RWPE1 (cell line): ENCODE measurements at regions not wholly inside any gene's neighbourhood (a gene's known extent, or its start where the extent isn't known, plus 50 kb on each side); places are given as distances from the start of the nearest gene placed in this dataset.

ENCODE experiments used
- CTCF ChIA-PET: fragments of 350-600 bp; sonication (Branson Sonifier 250); formaldehyde crosslinking; extraction: SDS; loops from one replicate; lab custom pipeline; 2021; lab: Yijun Ruan, JAX
- POLR2A ChIA-PET: fragments of 400-600 bp; formaldehyde crosslinking; extraction: SDS; loops from one replicate; lab custom pipeline; 2020; ENCODE audit warnings: antibody characterized with exemption; ENCODE audit not compliant: low non-redundant PET; lab: Yijun Ruan, JAX
- DNase-seq: peaks from one replicate; pipeline ENCODE4 v3.0.0; 2012; ENCODE audit warnings: low spot score
- H3K27ac ChIP-seq: fragments of 450-650 bp; 2 replicates; pipeline ENCODE4 v1.5.1; 2017
- TF ChIP-seq, protein P1 (sequence below): fragments of 450-650 bp; conservative IDR thresholded peaks from 2 replicates; pipeline ENCODE4 v1.5.1; 2017; ENCODE audit warnings: low read depth, mild to moderate bottlenecking

DNA sequence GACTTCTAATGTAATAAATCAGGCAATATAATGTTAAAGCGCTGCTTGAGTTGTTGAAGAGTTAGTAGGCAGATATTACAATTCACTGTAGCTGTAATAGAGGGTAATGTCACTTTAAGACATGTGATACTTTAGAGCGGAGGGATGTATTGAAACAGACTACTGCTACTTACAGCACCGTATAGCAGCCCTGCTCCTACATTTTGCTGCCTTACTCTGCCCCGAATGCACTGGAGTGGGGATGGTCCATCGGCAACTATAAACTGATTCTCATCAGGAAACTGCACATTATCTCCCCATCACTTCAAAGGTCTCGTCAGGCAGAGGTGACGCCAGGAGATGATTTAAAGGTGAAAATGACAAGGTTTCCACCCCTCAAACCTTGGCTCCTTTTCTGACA is 349.7 kb upstream of the SUCLG2 start:
- POLR2A ChIA-PET: no interaction called here
- H3K27ac ChIP-seq: no peak overlapping the region
- CTCF ChIA-PET: no interaction called here
- TF ChIP-seq, protein P1, sequence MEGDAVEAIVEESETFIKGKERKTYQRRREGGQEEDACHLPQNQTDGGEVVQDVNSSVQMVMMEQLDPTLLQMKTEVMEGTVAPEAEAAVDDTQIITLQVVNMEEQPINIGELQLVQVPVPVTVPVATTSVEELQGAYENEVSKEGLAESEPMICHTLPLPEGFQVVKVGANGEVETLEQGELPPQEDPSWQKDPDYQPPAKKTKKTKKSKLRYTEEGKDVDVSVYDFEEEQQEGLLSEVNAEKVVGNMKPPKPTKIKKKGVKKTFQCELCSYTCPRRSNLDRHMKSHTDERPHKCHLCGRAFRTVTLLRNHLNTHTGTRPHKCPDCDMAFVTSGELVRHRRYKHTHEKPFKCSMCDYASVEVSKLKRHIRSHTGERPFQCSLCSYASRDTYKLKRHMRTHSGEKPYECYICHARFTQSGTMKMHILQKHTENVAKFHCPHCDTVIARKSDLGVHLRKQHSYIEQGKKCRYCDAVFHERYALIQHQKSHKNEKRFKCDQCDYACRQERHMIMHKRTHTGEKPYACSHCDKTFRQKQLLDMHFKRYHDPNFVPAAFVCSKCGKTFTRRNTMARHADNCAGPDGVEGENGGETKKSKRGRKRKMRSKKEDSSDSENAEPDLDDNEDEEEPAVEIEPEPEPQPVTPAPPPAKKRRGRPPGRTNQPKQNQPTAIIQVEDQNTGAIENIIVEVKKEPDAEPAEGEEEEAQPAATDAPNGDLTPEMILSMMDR: no peak
- DNase-seq: no peak

DNA sequence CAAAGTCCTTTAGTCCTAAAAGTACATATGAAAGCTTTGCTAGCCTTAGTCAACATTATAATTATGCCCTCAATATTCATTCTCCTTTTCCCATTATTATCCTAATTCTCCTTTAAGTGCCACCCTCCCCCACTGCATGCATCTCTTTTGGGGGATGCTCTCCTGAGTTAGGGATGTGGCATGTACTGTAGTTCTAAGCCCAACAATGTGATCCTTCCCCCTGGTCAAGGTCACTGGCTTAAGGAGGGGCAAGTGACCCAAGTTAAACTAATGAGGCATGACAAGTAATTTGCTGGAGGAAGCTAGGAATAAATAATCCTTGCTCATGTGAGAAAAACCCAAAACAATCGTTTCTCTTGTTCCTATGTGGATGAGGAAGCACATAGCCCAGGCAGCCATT is 343.9 kb upstream of the SUCLG2 start:
- ChIA-PET POLR2A (no interaction called here), CTCF (no interaction called here)
- H3K27ac ChIP-seq: no peak overlapping the region
- no peak for DNase-seq
- TF ChIP-seq, protein P1: no peak

DNA sequence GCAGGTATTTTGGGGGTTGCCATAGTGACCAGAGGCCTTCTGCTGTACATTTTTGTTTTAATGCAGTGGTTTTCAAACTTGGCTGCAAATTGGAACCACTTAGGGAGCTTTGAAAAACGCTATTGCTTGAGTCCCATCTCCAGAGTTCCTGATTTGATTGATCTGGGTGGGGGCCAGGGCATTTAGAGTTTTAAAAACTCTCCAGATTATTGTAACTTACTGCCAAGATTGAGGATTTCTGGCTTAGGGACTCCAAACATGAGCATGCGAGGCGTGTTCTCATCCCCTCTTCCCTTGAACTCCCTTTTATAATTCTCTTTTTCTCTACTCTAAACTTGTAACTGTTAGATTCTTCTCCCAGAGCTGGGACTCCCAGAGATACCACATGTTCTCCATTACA is 340.8 kb upstream of the SUCLG2 start:
- H3K27ac ChIP-seq: no peak overlapping the region
- ChIA-PET POLR2A (no interaction called here), CTCF (no interaction called here)
- no peak for DNase-seq
- TF ChIP-seq, protein P1: no peak

DNA sequence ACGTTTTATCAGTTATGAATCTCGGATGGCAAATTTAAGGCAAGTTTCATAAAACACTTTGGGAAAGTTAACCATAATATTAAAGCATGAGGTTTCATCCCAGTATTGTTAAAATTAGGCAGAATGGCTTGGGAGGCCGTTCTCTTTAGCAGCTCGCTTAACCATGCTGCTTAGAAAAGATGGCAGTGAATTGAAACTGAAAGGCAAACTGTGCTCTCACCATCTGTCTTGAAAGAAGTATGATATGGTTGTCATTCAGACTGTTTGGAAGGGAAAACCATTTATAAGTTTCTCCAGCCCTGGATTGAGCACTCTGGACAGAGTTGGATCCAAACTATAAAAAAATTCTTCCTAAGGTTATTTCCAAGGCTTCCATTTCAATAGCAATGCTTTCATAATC is 332.3 kb upstream of the SUCLG2 start:
- CTCF ChIA-PET: interaction anchor here (0.6 kb wide), 1 partner anchor 1562 kb away, joined by 3 read pairs; no protein-coding TSS in a partner anchor
- POLR2A ChIA-PET: no interaction called here
- TF ChIP-seq, protein P1: no peak
- no peak overlapping the region for H3K27ac ChIP-seq
- DNase-seq: no peak

DNA sequence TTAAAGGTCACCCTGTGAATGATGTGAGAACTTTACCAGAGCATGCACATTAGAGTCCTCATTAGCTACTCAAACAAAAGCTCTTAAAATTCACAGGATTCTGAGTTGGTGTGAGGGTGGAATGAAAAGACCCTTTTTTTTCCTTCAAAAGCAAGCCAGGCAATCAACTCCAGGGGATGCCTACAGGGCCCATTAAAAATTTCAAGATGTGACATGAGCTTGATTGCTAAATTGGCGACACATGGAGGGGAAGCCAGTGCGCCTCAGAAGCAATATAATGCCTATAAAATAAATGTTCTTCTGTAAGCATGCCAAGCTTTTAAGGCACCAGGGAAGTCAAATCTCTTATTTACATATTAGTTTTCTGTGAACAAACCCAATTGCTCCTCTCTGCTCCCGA is 328.8 kb upstream of the SUCLG2 start:
- ChIA-PET CTCF (no interaction called here), POLR2A (no interaction called here)
- no peak overlapping the region for H3K27ac ChIP-seq
- TF ChIP-seq, protein P1: no peak
- DNase-seq: no peak

DNA sequence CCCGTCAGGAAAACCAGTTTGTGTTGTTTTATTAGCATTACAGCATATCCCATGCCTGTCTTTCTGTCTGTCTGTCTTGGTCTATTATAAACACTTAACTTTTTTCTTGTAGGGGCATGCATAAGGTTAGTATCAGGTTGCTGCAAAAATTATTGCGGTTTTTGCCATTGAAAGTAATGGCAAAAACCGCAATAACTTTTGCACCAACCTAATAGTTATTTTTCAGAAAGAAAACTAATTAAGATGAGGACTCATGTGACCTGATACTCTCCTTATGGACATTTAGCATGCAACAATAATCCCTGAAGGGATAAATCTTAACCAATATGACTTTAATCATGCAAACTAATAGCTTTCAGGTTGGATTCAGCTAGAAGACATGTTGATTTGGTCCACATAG is 326.7 kb upstream of the SUCLG2 start:
- TF ChIP-seq, protein P1: no peak
- ChIA-PET POLR2A (no interaction called here), CTCF (no interaction called here)
- DNase-seq: no peak
- no peak overlapping the region for H3K27ac ChIP-seq

DNA sequence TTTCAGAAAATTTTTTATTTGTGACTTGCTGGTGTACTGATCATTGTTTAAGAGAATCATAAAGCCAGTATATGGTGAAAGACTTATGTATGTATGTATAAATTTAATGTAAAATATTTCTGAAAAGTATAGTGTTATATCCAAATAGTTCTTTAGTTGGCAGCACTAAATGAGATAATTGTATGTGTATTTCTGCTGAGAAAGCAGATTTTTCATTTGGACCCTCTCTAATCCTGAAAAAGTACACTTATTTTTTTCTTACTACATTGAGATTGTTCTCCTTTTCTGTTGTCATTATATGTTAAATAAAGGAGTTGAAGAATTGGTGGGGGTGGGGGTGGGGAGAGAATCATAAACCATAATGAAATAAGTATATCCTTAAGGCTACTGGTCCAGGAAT is 324.9 kb upstream of the SUCLG2 start:
- POLR2A ChIA-PET: no interaction called here
- no peak for DNase-seq
- H3K27ac ChIP-seq: no peak overlapping the region
- TF ChIP-seq, protein P1: no peak
- CTCF ChIA-PET: no interaction called here
